Right atrium auricular region (tissue), 2 donors: ENCODE measurements at regions not wholly inside any gene's neighbourhood (a gene's known extent, or its start where the extent isn't known, plus 50 kb on each side); places are given as distances from the start of the nearest gene placed in this dataset.

Experiments used
- DNase-seq: peaks from one replicate; pipeline ENCODE4 v3.0.0-alpha.2; 2019; ENCODE audit warnings: low spot score
- H3K27ac ChIP-seq, 2 donors: fragments of 200-600 bp; sonication (generic); 1 replicate in 1 of 2; 2 replicates in 1 of 2; pipeline ENCODE4 v1.5.1; 2016 to 2019
- H3K27me3 ChIP-seq, 2 donors: fragments of 200-600 bp; sonication (generic); one replicate each; pipeline versions ENCODE4 v1.5.1 to v1.6.0; 2017 to 2019
- H3K36me3 ChIP-seq: fragments of 200-600 bp; sonication (generic); one replicate; pipeline ENCODE4 v1.5.1; 2016
- H3K4me1 ChIP-seq, 2 donors: fragments of 200-600 bp; sonication (generic); one replicate each; pipeline versions ENCODE4 v1.5.1 to v1.6.0; 2017 to 2019
- H3K4me3 ChIP-seq, 2 donors: fragments of 200-600 bp; sonication (generic); 1 replicate in 1 of 2; 2 replicates in 1 of 2; pipeline ENCODE4 v1.5.1; 2017 to 2019; ENCODE audit warnings: mild to moderate bottlenecking in 1 of 2, moderate library complexity in 1 of 2
- H3K9me3 ChIP-seq, 2 donors: fragments of 200-600 bp; sonication (generic); one replicate each; pipeline ENCODE4 v1.5.1; 2019
- CTCF ChIP-seq, 2 donors: fragments of 200-600 bp; sonication (generic); IDR thresholded peaks; one replicate each; pipeline ENCODE4 v1.5.1; 2019; ENCODE audit warnings: antibody characterized with exemption in 2 of 2

GRCh38 chrX:22433292-22434070 lies 160.8 kb downstream of the CBLL2 start:
- H3K27me3 ChIP-seq, result no peaks in the 10 kb centered on the region
- H3K4me1 ChIP-seq, result no peaks in the 10 kb centered on the region
- H3K4me3 ChIP-seq, result no peak overlapping the region
- H3K9me3 ChIP-seq, result no peaks in the 10 kb centered on the region
- no peaks in the 10 kb centered on the region for H3K36me3 ChIP-seq
- H3K27ac ChIP-seq, result no peak overlapping the region
- DNase-seq, result no peak
- TF ChIP-seq CTCF (IDR thresholded peaks at IDR 0.05), result no peak

GRCh38 chrX:22445880-22446279 lies 173.2 kb downstream of the CBLL2 start:
- no peaks in the 10 kb centered on the region for H3K4me1 ChIP-seq
- no peak for TF ChIP-seq CTCF (IDR thresholded peaks at IDR 0.05)
- H3K27ac ChIP-seq, result no peak overlapping the region
- H3K36me3 ChIP-seq, result no peaks in the 10 kb centered on the region
- no peaks in the 10 kb centered on the region for H3K27me3 ChIP-seq
- no peak overlapping the region for H3K4me3 ChIP-seq
- no peak for DNase-seq
- peaks cover 0 to 6% of the 10 kb centered on the region in 2 donors for H3K9me3 ChIP-seq

- TF ChIP-seq CTCF (IDR thresholded peaks at IDR 0.05), result no peak
- no peak for DNase-seq
- no peaks in the 10 kb centered on the region for H3K36me3 ChIP-seq
These were observed 190.2 kb downstream of the CBLL2 start for GRCh38 chrX:22462959-22463358.

GRCh38 chrX:22467571-22467970 lies 194.9 kb downstream of the CBLL2 start:
- no peak overlapping the region for H3K27ac ChIP-seq
- no peaks in the 10 kb centered on the region for H3K36me3 ChIP-seq
- no peak overlapping the region for H3K4me3 ChIP-seq
- H3K4me1 ChIP-seq, result no peaks in the 10 kb centered on the region
- TF ChIP-seq CTCF (IDR thresholded peaks at IDR 0.05), result no peak
- no peaks in the 10 kb centered on the region for H3K9me3 ChIP-seq
- no peak for DNase-seq
- no peaks in the 10 kb centered on the region for H3K27me3 ChIP-seq

More at GRCh38 chrX:22462959-22463358, 190.2 kb downstream of the CBLL2 start:
- no peak overlapping the region for H3K4me3 ChIP-seq
- no peaks in the 10 kb centered on the region for H3K27me3 ChIP-seq
- no peak overlapping the region for H3K27ac ChIP-seq
- no peaks in the 10 kb centered on the region for H3K4me1 ChIP-seq
- no peaks in the 10 kb centered on the region for H3K9me3 ChIP-seq

GRCh38 chrX:22481436-22481835 lies 208.7 kb downstream of the CBLL2 start:
- no peak for TF ChIP-seq CTCF (IDR thresholded peaks at IDR 0.05)
- no peaks in the 10 kb centered on the region for H3K27me3 ChIP-seq
- H3K27ac ChIP-seq, result no peak overlapping the region
- H3K4me1 ChIP-seq, result no peaks in the 10 kb centered on the region
- H3K4me3 ChIP-seq, result no peak overlapping the region
- peaks cover 4 to 20% of the 10 kb centered on the region in 2 donors for H3K9me3 ChIP-seq
- no peak for DNase-seq
- H3K36me3 ChIP-seq, result no peaks in the 10 kb centered on the region

- Histone ChIP-seq H3K9me3 (no peaks in the 10 kb centered on the region), H3K4me3 (no peak overlapping the region), H3K27me3 (no peaks in the 10 kb centered on the region), H3K27ac (no peak overlapping the region), H3K36me3 (no peaks in the 10 kb centered on the region), H3K4me1 (no peaks in the 10 kb centered on the region)
- DNase-seq, result no peak
- TF ChIP-seq CTCF (IDR thresholded peaks at IDR 0.05), result no peak
These were observed 213.6 kb downstream of the CBLL2 start for GRCh38 chrX:22486296-22486695.
